SU-DHL-6 (cell line): ENCODE measurements at regions not wholly inside any gene's neighbourhood (a gene's known extent, or its start where the extent isn't known, plus 50 kb on each side); places are given as distances from the start of the nearest gene placed in this dataset.

Experiments used
- H2AFZ ChIP-seq: fragments of 200-600 bp; sonication (generic); 2 replicates; pipeline ENCODE4 v1.6.1; 2014; ENCODE audit warnings: low read depth, mild to moderate bottlenecking, moderate library complexity, mixed read lengths, antibody characterized with exemption, low read length; ENCODE audit not compliant: severe bottlenecking
- H3F3A ChIP-seq: fragments of 200-600 bp; shearing (Covaris generic); 2 replicates; pipeline ENCODE4 v1.6.0; 2016; ENCODE audit warnings: antibody characterized with exemption, mild to moderate bottlenecking; ENCODE audit not compliant: insufficient read depth
- H3K27ac ChIP-seq: fragments of 200-600 bp; sonication (generic); 2 replicates; pipeline ENCODE4 v1.5.1; 2016; ENCODE audit warnings: low read depth, mild to moderate bottlenecking, low read length, moderate library complexity, mixed read lengths
- H3K27me3 ChIP-seq: fragments of 200-600 bp; sonication (generic), shearing (Covaris generic); 2 replicates; pipeline ENCODE4 v1.6.0; 2014; ENCODE audit warnings: mild to moderate bottlenecking, low read length
- H3K36me3 ChIP-seq: fragments of 200-600 bp; sonication (generic); 2 replicates; pipeline ENCODE4 v1.6.1; 2014; ENCODE audit warnings: mild to moderate bottlenecking, low read length, mixed read lengths
- H3K4me2 ChIP-seq: fragments of 300-600, 200-600 bp; shearing (Covaris generic), sonication (generic); 2 replicates; pipeline ENCODE4 v1.6.0; 2014; ENCODE audit warnings: low read length, low read depth, mild to moderate bottlenecking; ENCODE audit not compliant: poor library complexity, severe bottlenecking
- H3K4me3 ChIP-seq: fragments of 200-600 bp; sonication (generic); 2 replicates; pipeline ENCODE4 v1.5.1; 2014; ENCODE audit warnings: antibody characterized with exemption, low read length, mild to moderate bottlenecking, mixed read lengths; ENCODE audit not compliant: insufficient read depth, poor library complexity, severe bottlenecking
- H3K79me2 ChIP-seq: fragments of 200-600 bp; sonication (generic); 2 replicates; pipeline ENCODE4 v1.6.1; 2014; ENCODE audit warnings: mild to moderate bottlenecking, low read length, moderate library complexity; ENCODE audit not compliant: insufficient read depth
- H3K9ac ChIP-seq: fragments of 200-600 bp; sonication (generic); 2 replicates; pipeline ENCODE4 v1.7.0; 2014; ENCODE audit warnings: mild to moderate bottlenecking, low read length
- H3K9me2 ChIP-seq: fragments of 200-600 bp; sonication (generic); replicated peaks from 2 replicates; pipeline ENCODE4 v1.6.1; 2014; ENCODE audit warnings: low read length; ENCODE audit not compliant: insufficient read depth
- H3K9me3 ChIP-seq: fragments of 200-600 bp; sonication (generic); 2 replicates; pipeline ENCODE4 v1.6.1; 2014; ENCODE audit warnings: low read length, mixed read lengths; ENCODE audit not compliant: insufficient read depth
- H4K20me1 ChIP-seq: fragments of 200-600 bp; sonication (generic); 2 replicates; pipeline ENCODE4 v1.6.1; 2014; ENCODE audit warnings: low read depth, mild to moderate bottlenecking, antibody characterized with exemption, low read length, moderate library complexity, mixed read lengths
- CTCF ChIP-seq: fragments of 200-600 bp; sonication (generic); IDR thresholded peaks from one replicate; pipeline ENCODE4 v1.5.1; 2017; ENCODE audit warnings: antibody characterized with exemption, mild to moderate bottlenecking, low read length, moderate library complexity; ENCODE audit not compliant: insufficient read depth, poor library complexity, severe bottlenecking
- EZH2phosphoT487 ChIP-seq: fragments of 200-600 bp; sonication (generic), shearing (Covaris generic); conservative IDR thresholded peaks from 2 replicates; pipeline ENCODE4 v1.6.1; 2018; ENCODE audit warnings: mild to moderate bottlenecking, antibody characterized with exemption, low read length, moderate library complexity, mixed read lengths

- no peak overlapping the region for H2AFZ ChIP-seq
- H3K9me3 ChIP-seq: no peaks in the 10 kb centered on the region
- no peaks in the 10 kb centered on the region for H3K36me3 ChIP-seq
Observed at GRCh38 chr12:18148961-18149360, 59.0 kb upstream of the RERGL start.

GRCh38 chr12:18146363-18146762 is 56.4 kb upstream of the RERGL start:
- Histone ChIP-seq H3K27me3 (no peaks in the 10 kb centered on the region; the same call in 1 of the 2 replicates), H3K9ac (no peak overlapping the region), H3K4me2 (no peak overlapping the region), H3K4me3 (no peak overlapping the region), H3K36me3 (no peaks in the 10 kb centered on the region), H4K20me1 (no peaks in the 10 kb centered on the region), H3K27ac (no peak overlapping the region), H3K9me2 (no peaks in the 10 kb centered on the region), H3K9me3 (no peaks in the 10 kb centered on the region), H2AFZ (no peak overlapping the region), H3K79me2 (no peaks in the 10 kb centered on the region), H3F3A (no peaks in the 10 kb centered on the region)
- TF ChIP-seq CTCF (no peak), EZH2phosphoT487 (no peak)

More at GRCh38 chr12:18148961-18149360, 59.0 kb upstream of the RERGL start:
- H4K20me1 ChIP-seq: no peaks in the 10 kb centered on the region
- no peaks in the 10 kb centered on the region for H3K9me2 ChIP-seq
- H3F3A ChIP-seq: no peaks in the 10 kb centered on the region
- H3K27me3 ChIP-seq: no peaks in the 10 kb centered on the region; the same call in 1 of the 2 replicates
- no peak overlapping the region for H3K9ac ChIP-seq
- H3K27ac ChIP-seq: no peak overlapping the region
- H3K79me2 ChIP-seq: no peaks in the 10 kb centered on the region
- TF ChIP-seq EZH2phosphoT487: no peak
- no peak for TF ChIP-seq CTCF
- H3K4me2 ChIP-seq: no peak overlapping the region
- no peak overlapping the region for H3K4me3 ChIP-seq

- Histone ChIP-seq H3K9me2 (no peaks in the 10 kb centered on the region), H3K36me3 (no peaks in the 10 kb centered on the region), H3K27me3 (no peaks in the 10 kb centered on the region; the same call in 1 of the 2 replicates), H3K4me3 (no peak overlapping the region), H3K79me2 (no peaks in the 10 kb centered on the region), H4K20me1 (no peaks in the 10 kb centered on the region), H3K9me3 (no peaks in the 10 kb centered on the region), H3K27ac (no peak overlapping the region), H3F3A (no peaks in the 10 kb centered on the region), H3K4me2 (no peak overlapping the region), H3K9ac (no peak overlapping the region), H2AFZ (no peak overlapping the region)
- TF ChIP-seq EZH2phosphoT487: no peak
- TF ChIP-seq CTCF: no peak
Observed at GRCh38 chr12:18145924-18146323, 55.9 kb upstream of the RERGL start.
